Vagina (tissue), 2 donors: ENCODE measurements at regions not wholly inside any gene's neighbourhood (a gene's known extent, or its start where the extent isn't known, plus 50 kb on each side); places are given as distances from the start of the nearest gene placed in this dataset.

Source experiments
- CTCF ChIP-seq, 3 experiments: fragments of 450-650 bp in 2 of 3; fragments of 200-600 bp in 1 of 3; sonication (generic) in 1 of 3; IDR thresholded peaks; one replicate each; pipeline ENCODE4 v1.5.1; 2017 to 2019; ENCODE audit warnings: antibody characterized with exemption in 3 of 3, mild to moderate bottlenecking in 2 of 3, moderate library complexity in 2 of 3
- POLR2A ChIP-seq, 2 donors: fragments of 450-650 bp; IDR thresholded peaks; one replicate each; pipeline ENCODE4 v1.6.1; 2017; ENCODE audit warnings: antibody characterized with exemption in 2 of 2, mild to moderate bottlenecking in 2 of 2, moderate library complexity in 2 of 2

GRCh38 chr11:130600139-130600538, 151.7 kb downstream of the ADAMTS15 start:
- TF ChIP-seq CTCF (IDR thresholded peaks at IDR 0.05) (no peak), POLR2A (IDR thresholded peaks at IDR 0.05) (no peak)
